ENCODE measurements at regions not wholly inside any gene's neighbourhood (a gene's known extent, or its start where the extent isn't known, plus 50 kb on each side); places are given as distances from the start of the nearest gene placed in this dataset.
"Not testable (repeated sequence)": the region's sequence is repeated elsewhere in the genome, so short reads cannot be mapped to it uniquely, and the experiment has no call there.

DNA sequence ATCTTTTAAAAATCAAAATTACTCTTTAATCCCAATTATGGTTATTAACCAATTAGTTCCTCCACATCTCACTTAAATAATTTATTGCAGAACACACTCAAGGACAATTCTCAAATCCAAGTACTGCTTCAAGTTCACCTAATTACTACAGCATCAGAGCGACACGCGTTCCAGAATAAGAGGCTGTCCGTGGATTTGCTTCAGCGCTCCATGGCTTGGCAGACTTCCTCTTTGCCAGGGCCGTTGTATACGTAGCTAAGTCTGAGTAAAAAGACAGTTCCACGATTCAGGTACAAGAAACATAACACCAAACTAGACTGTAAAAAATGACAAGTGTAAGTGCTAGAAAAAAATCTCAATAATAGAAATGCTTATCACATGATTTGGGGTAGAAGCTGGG lies 153.2 kb upstream of the MYT1L start:
- DNase-seq (ENCODE audit: low read depth) = no peak

DNA sequence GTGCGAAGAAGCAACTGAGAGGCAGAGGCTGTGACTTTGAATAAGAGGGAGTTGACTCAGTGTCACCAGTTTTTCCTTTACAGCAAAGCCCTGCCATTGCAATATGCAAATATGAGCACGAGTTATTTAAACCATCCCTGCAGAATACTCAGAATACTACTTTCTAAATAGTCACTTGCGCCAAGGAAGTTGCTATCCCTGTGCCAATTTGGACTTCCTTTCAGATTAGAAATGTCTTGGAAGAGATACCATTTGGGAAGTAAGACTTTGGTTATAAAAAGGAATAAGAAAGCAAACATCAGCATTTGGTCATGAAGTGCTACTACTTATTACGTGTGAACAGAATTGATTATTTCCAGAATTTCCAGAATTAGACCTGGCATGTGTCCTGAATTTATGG lies 151.8 kb upstream of the MYT1L start:
- DNase-seq (ENCODE audit: low read depth) = no peak

DNA sequence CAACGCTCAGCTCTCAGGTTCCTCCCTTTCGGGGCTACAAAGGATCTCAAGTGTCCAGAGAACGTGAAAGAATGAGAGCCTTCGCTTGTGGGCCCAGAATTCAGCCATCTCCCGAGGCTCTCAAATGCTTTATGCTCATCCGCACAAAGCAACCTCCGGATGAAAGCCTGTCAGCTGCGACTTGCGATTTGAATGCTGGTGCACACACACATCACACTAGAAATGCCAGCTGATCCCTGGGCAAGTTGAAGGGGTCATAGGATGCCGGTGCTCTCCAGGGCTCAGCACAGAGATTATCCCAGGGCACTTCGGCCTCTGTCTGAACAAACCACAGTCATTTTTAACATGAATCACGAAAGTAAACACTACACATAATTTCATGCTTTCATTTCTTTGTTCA lies 141.8 kb upstream of the MYT1L start:
- DNase-seq (ENCODE audit: low read depth) = no peak

DNA sequence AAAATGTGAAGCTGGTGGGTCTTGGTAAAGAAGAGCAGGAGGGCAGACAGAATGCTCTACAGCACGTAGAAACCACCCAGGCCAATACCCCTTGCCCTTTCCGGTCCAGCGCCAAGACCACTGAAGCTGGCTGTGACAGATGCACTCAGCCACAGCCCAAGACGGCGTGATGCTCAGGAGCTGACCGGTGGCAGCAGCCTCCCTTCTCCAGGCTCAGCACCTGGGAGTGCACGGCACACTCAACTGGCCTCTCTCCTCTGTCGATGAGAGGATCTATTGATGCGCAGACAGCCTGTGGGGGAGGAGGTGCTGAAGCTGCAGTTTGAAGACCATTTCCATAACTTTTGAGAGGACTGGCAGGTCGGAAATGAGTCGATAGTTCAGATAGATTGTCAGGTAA lies 141.0 kb upstream of the MYT1L start:
- DNase-seq (ENCODE audit: low read depth) = no peak

DNA sequence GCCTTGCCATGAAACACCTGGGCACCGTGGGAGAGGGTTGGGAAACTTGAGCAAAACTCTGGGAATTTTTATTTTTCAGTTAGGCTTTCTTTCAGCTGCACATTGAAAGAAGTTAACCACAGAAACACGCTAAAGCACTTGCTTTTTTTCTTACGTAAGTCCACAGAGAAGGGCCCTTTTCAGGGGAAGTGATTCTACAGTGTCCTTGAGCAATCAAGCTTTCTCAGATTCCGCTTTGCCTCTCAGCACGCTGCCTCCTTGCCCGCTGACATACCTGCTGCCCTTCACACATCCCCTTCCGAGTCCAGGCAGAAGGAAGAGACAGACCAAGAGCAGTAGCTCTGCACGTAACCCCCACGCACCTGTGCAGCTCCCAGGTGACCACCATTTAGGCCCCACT lies 135.5 kb upstream of the MYT1L start:
- no peak for DNase-seq (ENCODE audit: low read depth)

DNA sequence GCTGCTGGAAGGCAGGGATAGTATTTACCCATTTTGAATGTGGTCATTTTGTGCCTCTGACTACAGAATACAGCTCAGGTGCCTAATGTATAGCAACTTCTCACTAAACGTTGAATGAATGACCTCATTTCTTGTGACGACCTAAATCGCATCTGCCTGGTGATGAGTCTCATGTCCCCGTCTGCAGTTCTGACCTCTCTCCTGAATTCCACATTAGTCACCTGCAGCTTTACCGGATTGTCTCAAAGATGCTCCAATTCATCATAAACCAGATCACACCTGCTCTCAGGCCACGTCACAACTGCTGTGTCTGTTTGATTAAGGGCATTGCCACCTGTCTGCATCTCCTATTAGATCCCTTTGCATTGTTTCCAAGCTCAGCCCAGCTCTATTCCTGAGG lies 133.6 kb upstream of the MYT1L start:
- no peak for DNase-seq (ENCODE audit: low read depth)

DNA sequence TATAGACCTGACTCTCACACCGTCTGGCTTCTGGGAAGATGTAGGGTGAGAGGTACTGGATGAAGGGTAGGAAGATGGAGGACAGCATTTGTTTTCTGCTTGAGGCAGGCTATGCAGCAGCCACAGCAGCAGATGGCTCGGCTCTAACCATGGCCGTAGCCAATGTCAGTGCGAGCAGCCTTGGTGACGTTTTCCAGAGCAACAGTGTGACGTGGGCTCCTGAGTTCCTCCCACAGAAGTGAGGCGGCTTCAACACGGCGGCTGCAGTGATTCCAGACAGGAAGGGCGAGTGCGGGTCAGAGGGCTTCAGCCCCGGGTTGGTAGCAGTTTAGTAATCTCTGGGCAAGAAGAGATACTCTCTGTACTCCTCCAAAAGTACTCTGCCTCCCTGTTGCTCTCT lies 133.0 kb upstream of the MYT1L start:
- DNase-seq (ENCODE audit: low read depth) = no peak

DNA sequence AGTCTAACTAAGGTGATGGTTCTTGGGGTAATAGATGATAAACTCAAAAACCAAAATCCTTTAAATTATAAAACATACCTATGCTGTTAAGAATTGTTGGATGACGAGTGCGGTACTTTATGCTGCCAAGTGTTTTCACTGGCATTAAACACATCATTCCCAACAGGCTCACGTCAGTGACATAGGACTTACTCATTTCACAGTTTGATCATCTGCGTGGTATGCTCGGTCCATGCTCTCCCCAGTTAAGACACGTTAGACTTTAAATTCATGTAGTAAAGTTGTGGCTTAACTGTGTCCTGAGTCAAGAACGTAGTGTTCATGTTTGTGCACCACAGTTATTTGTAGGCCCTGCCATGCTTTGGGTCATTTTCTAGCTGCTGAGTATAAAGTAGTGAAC lies 125.6 kb upstream of the MYT1L start:
- DNase-seq (ENCODE audit: low read depth) = no peak

DNA sequence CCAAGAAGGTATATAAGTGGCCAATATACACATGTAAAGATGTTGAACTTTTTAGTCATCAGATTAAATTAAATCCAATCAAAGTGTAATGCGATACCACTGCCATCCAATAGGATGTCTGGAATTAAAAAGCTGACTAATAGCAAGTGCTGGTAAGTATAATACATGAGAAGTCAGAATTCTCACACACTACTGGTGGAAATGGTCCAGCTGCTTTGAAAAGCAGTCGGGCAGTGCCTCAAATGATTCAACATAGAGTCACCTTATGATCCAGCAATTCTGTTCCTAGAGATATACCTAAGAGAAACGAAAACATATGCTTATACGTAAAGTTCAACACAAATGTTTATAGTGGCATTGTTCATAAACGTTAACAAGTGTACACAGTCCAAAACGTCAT lies 124.1 kb upstream of the MYT1L start:
- DNase-seq (ENCODE audit: low read depth) = no peak

DNA sequence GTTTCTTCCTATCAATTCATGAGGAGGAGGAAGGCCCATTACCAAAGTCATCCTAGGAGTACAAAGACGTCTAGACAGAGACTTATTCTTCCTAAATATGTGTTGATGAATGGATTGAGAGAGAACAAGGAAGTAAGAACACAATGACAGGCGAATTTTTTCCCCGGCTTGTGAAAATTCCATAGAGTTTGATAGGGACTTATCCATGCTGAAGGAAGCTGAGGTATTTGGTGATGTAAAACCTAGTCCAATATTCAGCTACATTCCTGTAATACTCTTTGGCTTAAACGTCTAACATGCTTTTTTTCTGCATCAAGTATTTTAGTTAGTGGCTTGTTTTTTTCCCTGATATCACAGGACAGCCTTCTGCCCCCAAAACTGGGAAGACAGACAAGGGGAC lies 121.9 kb upstream of the MYT1L start:
- DNase-seq (ENCODE audit: low read depth) = no peak

DNA sequence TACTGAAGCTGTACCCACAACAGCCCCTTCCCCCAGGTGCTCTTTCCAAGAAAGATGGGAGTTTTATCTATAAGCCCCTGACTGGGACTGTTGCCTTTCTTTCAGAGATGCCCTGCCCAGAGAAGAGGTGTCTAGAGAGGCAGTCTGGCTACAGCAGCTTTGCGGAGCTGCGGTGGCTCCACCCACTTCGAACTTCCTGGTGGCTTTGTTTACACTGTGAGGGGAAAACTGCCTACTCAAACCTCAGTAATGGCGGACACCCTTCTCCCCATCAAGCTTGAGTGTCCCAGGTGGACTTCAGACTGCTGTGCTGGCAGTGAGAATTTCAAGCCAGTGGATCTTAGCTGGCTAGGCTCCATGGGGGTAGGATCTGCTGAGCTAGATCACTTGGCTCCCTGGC lies 120.2 kb upstream of the MYT1L start:
- DNase-seq (ENCODE audit: low read depth) = not testable (repeated sequence)

DNA sequence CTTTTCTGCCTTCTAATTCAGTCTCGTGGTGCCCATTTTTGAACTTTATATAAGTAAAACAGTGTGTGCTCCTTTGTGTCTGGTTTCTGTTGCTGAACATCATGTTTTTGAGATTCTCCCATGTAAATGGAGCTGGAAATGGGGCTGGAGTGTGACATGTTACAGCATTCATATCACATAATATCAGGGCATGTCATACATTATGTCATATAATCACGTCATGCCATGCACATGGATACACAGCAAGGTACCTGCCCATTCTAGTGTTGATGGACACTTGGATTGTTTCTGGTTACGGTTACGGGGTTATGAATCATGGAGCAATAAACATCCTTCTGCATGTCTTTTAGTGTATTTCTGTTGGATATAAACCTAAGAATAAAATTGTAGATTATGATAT lies 117.1 kb upstream of the MYT1L start:
- DNase-seq (ENCODE audit: low read depth) = no peak

DNA sequence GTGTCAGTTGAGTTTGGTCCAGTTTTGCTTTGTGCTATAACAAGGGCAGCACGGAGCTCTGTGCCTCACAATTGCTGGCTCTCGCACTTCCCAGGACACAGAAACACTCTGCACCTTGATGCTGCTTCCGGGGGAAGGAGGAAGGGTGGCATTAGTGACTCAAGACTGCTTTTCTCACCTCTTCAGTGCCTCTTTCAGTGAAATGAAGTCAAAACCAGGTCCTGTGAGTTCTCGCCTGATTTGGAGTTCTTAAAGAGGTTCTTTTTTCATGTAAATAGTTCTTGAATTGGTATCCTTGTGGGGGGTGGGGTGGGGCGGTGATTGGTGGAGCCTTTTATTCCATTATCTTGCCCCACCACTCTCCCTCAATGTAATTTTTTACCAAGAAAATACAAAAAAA lies 91.5 kb upstream of the MYT1L start:
- no peak for DNase-seq (ENCODE audit: low read depth)

DNA sequence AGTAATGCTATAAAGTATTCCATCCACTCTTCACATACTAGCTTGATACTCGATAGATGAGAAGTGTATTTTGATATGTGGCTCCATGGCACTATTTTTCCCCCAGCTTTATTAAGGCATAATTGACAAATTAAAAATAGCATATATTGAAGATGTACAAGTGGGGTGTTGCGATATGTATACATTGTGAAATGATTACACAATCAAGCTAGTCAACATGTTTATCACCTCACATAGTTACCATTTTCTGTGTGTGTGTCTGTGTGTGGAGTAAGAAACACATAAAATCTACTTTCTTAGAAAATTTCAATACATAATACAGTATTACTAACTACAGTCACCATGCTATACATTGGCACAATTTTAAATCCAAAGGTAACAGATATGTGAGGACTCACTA lies 82.5 kb upstream of the MYT1L start:
- DNase-seq (ENCODE audit: low read depth) = no peak

DNA sequence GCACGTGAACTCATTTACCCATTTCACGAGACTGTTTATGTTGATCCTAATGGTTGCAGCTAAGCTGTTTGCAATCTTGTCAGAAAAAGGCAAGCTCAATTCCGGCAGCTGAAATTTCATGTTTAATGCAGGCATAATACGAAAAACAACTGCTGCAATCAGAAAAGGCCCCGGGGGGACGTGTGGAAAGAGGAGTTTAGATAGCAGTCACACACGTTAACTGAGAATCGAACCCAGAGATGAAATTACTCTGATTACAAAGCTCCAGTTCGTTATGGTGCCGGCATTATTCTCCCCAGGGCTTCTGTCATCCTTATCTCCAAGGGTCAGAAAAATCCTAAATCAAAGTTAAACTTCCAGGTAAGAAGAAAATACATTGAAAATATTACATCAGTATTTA lies 79.9 kb upstream of the MYT1L start:
- no peak for DNase-seq (ENCODE audit: low read depth)

DNA sequence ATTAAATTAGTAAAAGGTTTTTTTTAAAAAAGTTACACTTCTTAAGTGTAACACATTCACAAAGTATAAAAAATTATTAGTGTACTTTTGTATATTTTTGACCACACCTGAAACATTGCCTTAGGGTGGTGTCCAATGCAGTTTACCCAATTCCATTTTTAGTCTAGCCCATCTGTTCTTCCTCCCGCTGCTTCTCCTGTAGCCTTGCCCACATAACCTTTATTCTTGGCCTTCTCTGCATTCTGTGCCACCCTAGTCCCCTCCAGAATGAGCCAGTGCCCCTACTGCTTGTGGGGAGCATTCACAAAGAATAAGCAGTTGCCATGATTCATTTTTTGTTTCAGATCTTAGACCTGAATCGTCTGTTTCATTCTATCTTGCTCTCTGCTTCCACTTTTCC lies 78.4 kb upstream of the MYT1L start:
- no peak for DNase-seq (ENCODE audit: low read depth)

DNA sequence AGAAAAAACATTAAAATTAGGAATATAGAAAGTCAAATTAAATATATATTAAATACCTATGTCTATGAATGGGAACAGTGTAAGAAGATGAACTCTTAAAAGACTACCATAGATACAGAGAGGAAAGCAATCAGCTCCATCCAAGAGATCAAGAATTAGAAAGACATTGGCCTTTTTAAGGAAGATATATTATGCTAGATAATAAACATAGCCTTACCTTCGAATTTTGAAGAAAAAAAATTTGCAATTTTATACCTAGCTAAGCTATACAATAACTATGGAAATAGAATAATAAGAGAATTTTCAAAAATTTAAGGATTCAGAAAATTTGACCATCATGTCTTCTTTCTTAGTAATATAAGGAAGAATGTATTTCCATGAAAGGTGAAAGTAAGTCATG lies 74.7 kb upstream of the MYT1L start:
- no peak for DNase-seq (ENCODE audit: low read depth)

DNA sequence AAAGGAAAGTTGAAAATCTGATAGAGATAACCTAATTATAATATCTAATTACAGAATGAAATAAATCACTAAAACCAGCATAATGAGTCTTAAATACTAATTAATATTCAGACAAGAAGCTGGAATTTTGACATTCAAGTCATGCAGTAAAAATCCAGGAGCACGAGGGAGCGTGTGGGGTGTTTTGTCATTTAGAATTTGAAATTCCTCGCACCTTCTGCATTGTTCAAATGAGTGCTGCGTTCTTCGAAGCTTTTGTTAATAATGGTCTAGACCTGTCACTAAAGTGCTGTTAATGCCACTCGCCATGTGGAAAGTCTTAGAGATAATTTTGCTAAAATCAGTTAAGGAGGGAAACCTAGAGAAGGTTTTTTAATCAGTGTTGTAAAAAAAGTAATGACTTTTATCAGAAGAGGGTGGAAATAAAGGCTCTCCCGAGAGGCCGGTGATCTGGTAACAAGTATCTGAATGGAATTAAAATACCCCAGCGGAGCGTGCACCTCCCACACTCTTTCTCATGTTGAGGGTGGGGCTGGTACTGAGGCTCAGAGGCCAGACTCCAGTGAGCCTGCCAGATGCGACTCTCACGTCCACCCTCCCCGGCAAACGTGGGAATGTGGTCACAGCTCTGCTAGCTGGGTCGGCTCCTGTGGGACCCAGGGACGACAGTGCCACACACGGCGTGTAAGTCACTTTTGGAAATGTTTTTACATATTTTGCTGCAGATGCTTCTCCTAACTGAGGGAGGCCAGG lies 69.4 kb upstream of the MYT1L start:
- no peak for DNase-seq (ENCODE audit: low read depth)

DNA sequence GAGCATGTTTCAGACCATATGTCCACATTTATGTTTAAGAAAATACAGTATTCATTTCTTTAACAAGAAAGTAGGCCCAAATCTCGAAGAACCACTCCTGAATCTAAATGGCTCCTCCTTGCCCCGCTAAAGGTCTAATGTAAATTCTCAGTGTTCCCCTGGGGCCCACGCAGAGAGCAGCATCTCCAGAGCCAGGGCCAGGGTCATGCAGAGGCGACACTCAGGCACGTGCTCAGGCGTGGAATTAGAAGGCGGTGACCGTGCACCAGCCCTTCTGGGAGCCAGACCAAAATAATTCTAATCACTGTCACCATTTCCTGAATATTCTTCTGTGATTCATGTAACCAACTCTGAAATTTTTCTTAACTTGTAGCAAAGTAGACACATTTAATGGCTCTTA lies 68.3 kb upstream of the MYT1L start:
- DNase-seq (ENCODE audit: low read depth) = no peak

DNA sequence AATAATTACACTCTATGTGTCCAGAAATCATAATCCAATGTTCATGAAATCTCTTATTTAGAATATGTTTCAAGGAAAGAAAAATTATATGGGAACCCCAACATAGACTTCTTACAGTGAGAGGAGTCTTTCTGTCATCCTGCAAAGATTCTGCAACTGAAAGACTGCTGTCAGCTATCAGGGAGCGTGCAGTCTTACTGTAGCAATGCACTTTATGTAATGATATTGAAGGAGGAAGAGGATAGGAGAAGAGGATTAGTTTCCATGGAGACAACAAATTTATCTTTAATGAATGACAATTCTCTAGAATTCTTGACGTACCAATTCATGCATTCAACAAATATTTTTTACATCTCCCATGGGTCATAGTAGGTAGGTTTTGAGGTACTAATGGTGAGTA lies 61.3 kb upstream of the MYT1L start:
- DNase-seq (ENCODE audit: low read depth) = no peak

DNA sequence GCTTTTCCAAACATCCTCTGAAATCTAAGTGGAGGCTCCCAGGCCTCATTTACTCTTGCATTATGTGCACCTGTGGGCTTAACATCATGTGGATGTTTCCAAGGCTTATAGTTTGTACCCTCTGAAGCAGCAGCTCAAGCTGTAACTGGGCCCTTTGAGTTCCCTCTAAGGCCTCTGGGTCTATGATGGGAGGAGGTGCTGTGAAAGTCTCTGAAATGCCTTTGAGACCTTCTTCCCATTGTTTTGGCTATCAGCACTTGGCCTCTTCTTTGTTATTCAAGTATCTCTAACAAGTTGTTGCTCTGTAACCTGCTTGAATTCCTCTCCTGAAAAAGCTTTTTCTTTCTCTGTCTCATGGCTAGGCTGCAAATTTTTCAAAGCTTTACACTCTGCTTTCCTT lies 58.1 kb upstream of the MYT1L start:
- no peak for DNase-seq (ENCODE audit: low read depth)
